DOHH2 (cell line): ENCODE measurements at regions not wholly inside any gene's neighbourhood (a gene's known extent, or its start where the extent isn't known, plus 50 kb on each side); places are given as distances from the start of the nearest gene placed in this dataset.

Experiments
- H3F3A ChIP-seq: fragments of 200-600 bp; sonication (generic), shearing (Covaris generic); 2 replicates; pipeline ENCODE4 v1.6.0; 2016; ENCODE audit warnings: antibody characterized with exemption, mild to moderate bottlenecking; ENCODE audit not compliant: control insufficient read depth, insufficient read depth
- H3K27ac ChIP-seq: fragments of 200-600 bp; sonication (generic); 2 replicates; pipeline ENCODE4 v1.5.1; 2014; ENCODE audit warnings: low read depth, mild to moderate bottlenecking, low read length, moderate library complexity
- H3K27me3 ChIP-seq: fragments of 200-600 bp; sonication (generic); 2 replicates; pipeline ENCODE4 v1.6.1; 2014; ENCODE audit warnings: mild to moderate bottlenecking, low read length, mixed read lengths; ENCODE audit not compliant: control insufficient read depth
- H3K36me3 ChIP-seq: fragments of 200-600 bp; sonication (generic); 2 replicates; pipeline ENCODE4 v1.6.1; 2014; ENCODE audit warnings: mild to moderate bottlenecking, low read length, moderate library complexity, mixed read lengths; ENCODE audit not compliant: control insufficient read depth
- H3K4me1 ChIP-seq: fragments of 200-600 bp; sonication (generic); 2 replicates; pipeline ENCODE4 v1.6.1; 2014; ENCODE audit warnings: mild to moderate bottlenecking, low read length, mixed read lengths; ENCODE audit not compliant: control insufficient read depth
- H3K4me2 ChIP-seq: fragments of 200-600 bp; sonication (generic); 2 replicates; pipeline ENCODE4 v1.6.0; 2014; ENCODE audit warnings: mild to moderate bottlenecking, low read length, moderate library complexity
- H3K4me3 ChIP-seq: fragments of 200-600 bp; sonication (generic); 2 replicates; pipeline ENCODE4 v1.5.1; 2014; ENCODE audit warnings: mild to moderate bottlenecking, low read length, mixed read lengths
- H3K79me2 ChIP-seq: fragments of 200-600 bp; sonication (generic); 2 replicates; pipeline ENCODE4 v1.6.1; 2014; ENCODE audit warnings: mild to moderate bottlenecking, low read length, mixed read lengths; ENCODE audit not compliant: control insufficient read depth
- H3K9me2 ChIP-seq: fragments of 200-600 bp; sonication (generic); replicated peaks from 2 replicates; pipeline ENCODE4 v1.6.1; 2014; ENCODE audit warnings: mild to moderate bottlenecking, low read length, mixed read lengths; ENCODE audit not compliant: control insufficient read depth
- H3K9me3 ChIP-seq: fragments of 200-600 bp; sonication (generic); 2 replicates; pipeline ENCODE4 v1.6.1; 2014; ENCODE audit warnings: antibody characterized with exemption, low read length, mixed read lengths; ENCODE audit not compliant: control insufficient read depth, insufficient read depth
- H4K20me1 ChIP-seq: fragments of 200-600 bp; sonication (generic); 2 replicates; pipeline ENCODE4 v1.6.0; 2014; ENCODE audit warnings: low read depth, mild to moderate bottlenecking, antibody characterized with exemption, low read length, moderate library complexity; ENCODE audit not compliant: control insufficient read depth, insufficient read depth
- EZH2phosphoT487 ChIP-seq: fragments of 200-600 bp; sonication (generic); IDR thresholded peaks from 2 replicates; pipeline ENCODE4 v1.6.1; 2017; ENCODE audit warnings: borderline replicate concordance, mild to moderate bottlenecking, antibody characterized with exemption, low read length, moderate library complexity, mixed read lengths
- TF ChIP-seq, protein P1 (sequence below): fragments of 200-600 bp; sonication (generic); IDR thresholded peaks from one replicate; pipeline ENCODE4 v1.5.1; 2014; ENCODE audit warnings: antibody characterized with exemption, mild to moderate bottlenecking, low read depth, low read length; ENCODE audit not compliant: poor library complexity, severe bottlenecking

DNA sequence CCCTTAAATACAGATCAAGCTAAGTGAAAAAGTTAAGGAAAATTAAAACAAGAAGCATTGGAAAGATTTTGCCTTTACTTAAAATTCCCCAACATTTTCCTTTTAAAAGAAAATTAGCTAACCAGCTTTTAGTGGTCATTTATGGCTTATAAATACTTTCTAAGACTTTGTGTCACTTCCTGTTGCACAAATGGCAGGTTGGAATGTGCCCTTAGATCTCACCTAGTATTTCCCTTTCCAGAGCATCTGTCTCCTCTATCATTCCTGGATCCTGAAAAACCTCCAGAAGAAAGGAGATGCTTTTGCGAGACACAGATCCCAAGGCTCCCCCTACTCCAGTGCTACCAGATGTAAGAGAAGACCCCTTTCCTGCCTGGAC, 58.3 kb downstream of the ARF6 start:
- TF ChIP-seq, protein P1, sequence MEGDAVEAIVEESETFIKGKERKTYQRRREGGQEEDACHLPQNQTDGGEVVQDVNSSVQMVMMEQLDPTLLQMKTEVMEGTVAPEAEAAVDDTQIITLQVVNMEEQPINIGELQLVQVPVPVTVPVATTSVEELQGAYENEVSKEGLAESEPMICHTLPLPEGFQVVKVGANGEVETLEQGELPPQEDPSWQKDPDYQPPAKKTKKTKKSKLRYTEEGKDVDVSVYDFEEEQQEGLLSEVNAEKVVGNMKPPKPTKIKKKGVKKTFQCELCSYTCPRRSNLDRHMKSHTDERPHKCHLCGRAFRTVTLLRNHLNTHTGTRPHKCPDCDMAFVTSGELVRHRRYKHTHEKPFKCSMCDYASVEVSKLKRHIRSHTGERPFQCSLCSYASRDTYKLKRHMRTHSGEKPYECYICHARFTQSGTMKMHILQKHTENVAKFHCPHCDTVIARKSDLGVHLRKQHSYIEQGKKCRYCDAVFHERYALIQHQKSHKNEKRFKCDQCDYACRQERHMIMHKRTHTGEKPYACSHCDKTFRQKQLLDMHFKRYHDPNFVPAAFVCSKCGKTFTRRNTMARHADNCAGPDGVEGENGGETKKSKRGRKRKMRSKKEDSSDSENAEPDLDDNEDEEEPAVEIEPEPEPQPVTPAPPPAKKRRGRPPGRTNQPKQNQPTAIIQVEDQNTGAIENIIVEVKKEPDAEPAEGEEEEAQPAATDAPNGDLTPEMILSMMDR = no peak
- no peak for TF ChIP-seq EZH2phosphoT487
- H3K36me3 ChIP-seq = no peaks in the 10 kb centered on the region
- H4K20me1 ChIP-seq = no peaks in the 10 kb centered on the region
- no peaks in the 10 kb centered on the region for H3K79me2 ChIP-seq
- H3K27ac ChIP-seq = no peak overlapping the region
- no peaks in the 10 kb centered on the region for H3K9me3 ChIP-seq
- no peaks in the 10 kb centered on the region for H3K9me2 ChIP-seq
- no peak overlapping the region for H3K4me3 ChIP-seq
- no peaks in the 10 kb centered on the region for H3K27me3 ChIP-seq
- peaks cover 26% of the 10 kb centered on the region for H3K4me1 ChIP-seq
- H3K4me2 ChIP-seq = no peak overlapping the region
- no peaks in the 10 kb centered on the region for H3F3A ChIP-seq

- no peaks in the 10 kb centered on the region for H3K9me2 ChIP-seq
- H3K36me3 ChIP-seq = no peaks in the 10 kb centered on the region
- H3K4me1 ChIP-seq = peaks cover 20% of the 10 kb centered on the region
- no peaks in the 10 kb centered on the region for H3F3A ChIP-seq
- H4K20me1 ChIP-seq = no peaks in the 10 kb centered on the region
- no peak overlapping the region for H3K4me3 ChIP-seq
- H3K79me2 ChIP-seq = no peaks in the 10 kb centered on the region
- H3K4me2 ChIP-seq = no peak overlapping the region
- no peaks in the 10 kb centered on the region for H3K9me3 ChIP-seq
- H3K27ac ChIP-seq = no peak overlapping the region
- H3K27me3 ChIP-seq = no peaks in the 10 kb centered on the region
- TF ChIP-seq, protein P1 = no peak
- no peak for TF ChIP-seq EZH2phosphoT487
These were observed 58.9 kb downstream of the ARF6 start for GRCh38 chr14:49951691-49952345.

- peaks cover 8% of the 10 kb centered on the region; the same call in 1 of the 2 replicates for H3F3A ChIP-seq
- TF ChIP-seq, protein P1 = no peak
- TF ChIP-seq EZH2phosphoT487 = no peak
- no peaks in the 10 kb centered on the region for H3K9me3 ChIP-seq
- no peaks in the 10 kb centered on the region for H3K27me3 ChIP-seq
- H3K4me3 ChIP-seq = no peak overlapping the region
- H3K9me2 ChIP-seq = no peaks in the 10 kb centered on the region
- no peaks in the 10 kb centered on the region for H3K79me2 ChIP-seq
- no peaks in the 10 kb centered on the region for H4K20me1 ChIP-seq
- no peaks in the 10 kb centered on the region for H3K36me3 ChIP-seq
- H3K4me1 ChIP-seq = peaks cover 23% of the 10 kb centered on the region
- H3K27ac ChIP-seq = no peak overlapping the region
- H3K4me2 ChIP-seq = no peak overlapping the region
These were observed 60.3 kb downstream of the ARF6 start for GRCh38 chr14:49953196-49953595.
